ENCODE measurements at regions not wholly inside any gene's neighbourhood (a gene's known extent, or its start where the extent isn't known, plus 50 kb on each side); places are given as distances from the start of the nearest gene placed in this dataset.

DNA sequence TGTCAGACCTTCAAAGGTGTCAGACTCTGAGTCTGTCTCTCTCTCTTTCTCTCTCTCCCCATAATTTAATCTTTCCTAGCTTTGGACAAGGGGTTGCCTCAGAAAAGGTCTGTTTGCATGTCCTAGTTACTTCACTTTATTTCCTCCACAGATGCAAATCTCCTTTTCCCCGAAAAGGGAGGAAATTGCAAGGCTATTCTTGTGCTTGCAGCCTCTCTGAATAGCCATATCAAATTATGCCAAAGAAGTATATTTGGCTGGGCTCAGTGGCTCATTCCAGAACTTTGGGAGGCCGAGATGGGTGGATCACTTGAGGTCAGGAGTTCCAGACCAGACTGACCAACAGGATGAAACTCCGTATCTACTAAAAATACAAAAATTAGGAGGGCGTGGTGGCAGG is 145.6 kb upstream of the GATB start:
- TF ChIP-seq, protein P1, sequence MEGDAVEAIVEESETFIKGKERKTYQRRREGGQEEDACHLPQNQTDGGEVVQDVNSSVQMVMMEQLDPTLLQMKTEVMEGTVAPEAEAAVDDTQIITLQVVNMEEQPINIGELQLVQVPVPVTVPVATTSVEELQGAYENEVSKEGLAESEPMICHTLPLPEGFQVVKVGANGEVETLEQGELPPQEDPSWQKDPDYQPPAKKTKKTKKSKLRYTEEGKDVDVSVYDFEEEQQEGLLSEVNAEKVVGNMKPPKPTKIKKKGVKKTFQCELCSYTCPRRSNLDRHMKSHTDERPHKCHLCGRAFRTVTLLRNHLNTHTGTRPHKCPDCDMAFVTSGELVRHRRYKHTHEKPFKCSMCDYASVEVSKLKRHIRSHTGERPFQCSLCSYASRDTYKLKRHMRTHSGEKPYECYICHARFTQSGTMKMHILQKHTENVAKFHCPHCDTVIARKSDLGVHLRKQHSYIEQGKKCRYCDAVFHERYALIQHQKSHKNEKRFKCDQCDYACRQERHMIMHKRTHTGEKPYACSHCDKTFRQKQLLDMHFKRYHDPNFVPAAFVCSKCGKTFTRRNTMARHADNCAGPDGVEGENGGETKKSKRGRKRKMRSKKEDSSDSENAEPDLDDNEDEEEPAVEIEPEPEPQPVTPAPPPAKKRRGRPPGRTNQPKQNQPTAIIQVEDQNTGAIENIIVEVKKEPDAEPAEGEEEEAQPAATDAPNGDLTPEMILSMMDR (conservative IDR thresholded peaks at IDR 0.05; ENCODE audit: low read length) = no peak
- TF ChIP-seq EZH2phosphoT487 (IDR thresholded peaks at IDR 0.05; ENCODE audit: borderline replicate concordance, low read depth, low read length) = no peak

All from OCI-LY7 (cell line).